GM21529 (cell line): ENCODE measurements at regions not wholly inside any gene's neighbourhood (a gene's known extent, or its start where the extent isn't known, plus 50 kb on each side); places are given as distances from the start of the nearest gene placed in this dataset.

Experiments used
- ATAC-seq: cut with Tn5 transposase; IDR thresholded peaks from one replicate; pipeline ENCODE4 v1.9.1; 2021; ENCODE audit not compliant: unreplicated experiment

DNA sequence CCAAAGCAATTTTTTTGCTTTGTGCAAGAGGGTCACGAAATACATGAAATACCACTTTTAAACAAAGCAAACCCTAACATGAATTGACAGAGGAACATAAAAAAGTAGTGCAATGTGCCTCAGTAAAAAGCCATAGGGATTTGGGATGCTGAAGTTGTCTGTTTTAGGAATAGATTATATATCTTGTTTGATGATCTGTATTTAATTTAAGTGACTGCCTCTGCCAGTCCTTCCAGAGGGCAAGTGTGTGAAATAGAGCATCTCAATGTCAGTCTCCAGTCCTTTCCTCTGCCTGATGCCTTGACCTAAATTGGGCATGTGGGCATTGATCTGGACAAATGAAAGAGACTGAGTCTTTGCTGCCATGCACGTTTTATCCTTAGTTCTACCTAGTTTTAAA lies 222.8 kb downstream of the PTPRC start:
- ATAC-seq, result no peak

GRCh38 chr1:198864695-198865094 lies 225.9 kb downstream of the PTPRC start:
- ATAC-seq, result no peak

DNA sequence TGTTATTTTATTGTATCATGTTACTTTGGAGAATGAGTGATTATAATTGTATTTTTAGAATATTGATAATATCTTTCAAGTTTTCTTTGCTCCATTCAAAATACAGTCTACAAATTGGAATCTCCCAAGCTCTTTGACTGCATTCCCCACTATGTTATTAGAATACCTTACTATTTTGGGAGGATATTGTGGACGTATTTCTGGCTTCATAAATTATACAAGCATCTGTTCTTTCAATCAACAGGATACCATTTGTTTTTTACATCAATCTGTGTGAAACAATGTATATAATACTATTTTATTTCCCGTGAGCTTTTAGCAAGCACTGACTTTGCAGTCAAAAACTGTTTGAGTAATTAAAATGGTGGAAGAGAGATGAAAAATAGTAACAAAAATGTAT lies 226.5 kb downstream of the PTPRC start:
- ATAC-seq, result no peak

DNA sequence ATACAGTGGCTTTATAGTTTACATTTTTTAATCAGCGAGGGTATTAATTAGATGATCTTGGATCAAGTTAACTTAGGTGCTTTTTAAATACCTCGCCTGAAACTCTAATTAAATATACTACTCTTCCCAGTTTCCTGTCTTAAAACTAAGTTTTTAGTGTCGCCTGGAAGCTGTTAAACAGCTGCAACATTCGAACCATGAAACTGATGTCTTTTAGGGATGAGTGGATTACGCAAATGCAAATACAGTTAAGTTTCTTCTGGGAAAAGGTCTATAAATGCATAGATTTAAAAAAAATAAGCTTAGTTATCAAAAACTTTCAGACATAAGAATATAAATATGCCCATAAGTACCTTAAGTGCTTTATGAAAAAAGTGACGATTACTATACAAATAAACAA lies 228.3 kb downstream of the PTPRC start:
- no peak for ATAC-seq

DNA sequence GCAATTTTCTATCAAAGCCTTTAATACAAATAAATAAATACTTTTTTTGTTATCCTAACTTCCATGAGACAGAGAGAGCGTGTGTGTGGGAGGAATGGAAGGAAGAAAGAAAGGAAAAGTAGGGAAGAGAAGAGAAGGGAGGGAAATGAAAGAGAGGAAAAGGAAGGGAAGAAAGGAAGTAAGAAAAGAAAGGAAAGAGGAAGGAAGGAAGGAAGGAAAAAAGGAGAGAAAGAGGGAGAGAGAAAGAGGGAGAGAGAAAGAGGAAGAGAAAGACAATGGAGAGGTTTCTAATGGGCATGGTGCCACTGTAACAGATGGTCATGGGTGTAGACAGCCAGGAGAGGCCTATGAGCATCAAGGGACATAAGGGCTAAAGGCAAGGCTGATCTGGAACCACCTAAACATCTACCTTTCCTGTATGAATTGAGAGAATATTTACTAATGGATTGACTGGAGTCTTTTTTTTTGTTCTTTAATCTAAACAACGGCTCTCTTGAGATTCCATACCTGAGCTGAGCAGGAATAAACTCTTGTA lies 234.9 kb downstream of the PTPRC start:
- no peak for ATAC-seq

DNA sequence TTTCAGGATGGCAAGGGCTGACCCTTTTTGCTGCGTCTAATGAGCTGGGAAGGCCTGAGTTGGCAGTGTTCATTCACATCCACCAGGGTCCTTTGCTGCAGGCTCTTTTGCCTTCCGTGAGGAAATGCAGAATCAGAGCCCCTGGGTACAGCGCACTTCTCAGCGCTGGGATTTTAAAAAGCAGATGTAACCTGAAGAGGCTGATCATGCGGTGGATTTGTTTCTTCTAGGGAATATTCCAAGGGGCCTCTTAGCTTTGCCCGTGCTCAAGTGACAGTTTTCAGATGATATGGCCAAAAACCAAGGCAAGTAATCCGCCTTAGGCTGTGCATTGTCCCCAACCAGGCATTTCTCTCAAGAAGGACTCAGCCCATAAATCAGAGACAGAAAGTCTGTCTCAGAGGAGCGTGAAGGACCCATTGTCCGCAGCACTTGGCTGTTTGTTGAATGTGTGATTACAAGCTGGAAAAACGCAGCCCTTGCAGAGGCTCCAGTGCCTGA lies 237.6 kb downstream of the PTPRC start:
- no peak for ATAC-seq

- ATAC-seq, result no peak
Measured at GRCh38 chr1:198878566-198878965, 239.7 kb downstream of the PTPRC start.

DNA sequence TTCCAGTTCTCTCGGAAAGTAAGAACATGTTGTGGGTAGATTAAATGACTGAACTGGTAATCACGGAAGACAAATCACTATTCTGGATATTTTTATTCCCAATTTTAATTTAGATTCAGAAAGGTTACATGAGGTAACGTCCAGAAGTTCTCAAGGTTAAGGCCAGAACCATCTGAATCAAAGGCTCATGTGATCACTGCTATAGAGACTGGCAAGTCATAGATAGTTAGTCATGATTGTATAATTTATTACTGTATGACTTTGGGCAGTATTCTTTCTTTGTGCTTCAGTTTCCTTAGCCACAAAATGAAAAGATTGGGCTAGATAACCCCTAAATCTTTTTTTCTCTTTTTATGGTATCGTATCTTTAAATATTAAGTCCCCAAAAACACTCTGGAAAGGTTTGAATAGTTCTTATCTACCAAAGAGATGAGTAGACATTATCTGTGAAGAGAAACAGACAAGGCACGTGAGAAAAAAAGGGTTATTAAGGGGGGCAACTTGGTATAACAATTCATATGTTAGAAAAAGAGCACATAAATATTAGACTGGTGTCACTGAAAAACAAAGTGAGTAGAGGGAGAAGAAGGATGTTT lies 241.0 kb downstream of the PTPRC start:
- no peak for ATAC-seq

GRCh38 chr1:198880397-198880796 lies 241.6 kb downstream of the PTPRC start:
- no peak for ATAC-seq

GRCh38 chr1:198880818-198881597 lies 242.2 kb downstream of the PTPRC start:
- no peak for ATAC-seq

DNA sequence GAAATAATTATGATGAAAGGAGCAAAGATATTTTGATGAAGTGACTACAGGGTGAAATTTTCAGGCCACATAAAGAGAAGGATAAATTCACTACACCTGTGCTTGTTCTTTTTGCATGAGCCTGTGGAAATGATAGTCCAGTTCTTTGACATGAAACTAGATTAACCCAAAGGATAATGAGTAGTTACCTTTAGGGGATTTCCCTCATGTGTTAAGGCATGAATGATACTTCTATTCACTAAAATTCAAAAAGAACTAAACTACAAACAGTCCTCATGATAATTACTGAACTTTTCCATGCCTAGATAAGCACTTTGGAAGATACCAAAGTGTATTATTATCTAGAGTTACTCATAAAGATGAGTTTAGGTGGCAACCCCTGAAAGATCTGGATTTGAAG lies 244.3 kb downstream of the PTPRC start:
- no peak for ATAC-seq

GRCh38 chr1:198887866-198888265 lies 249.0 kb downstream of the PTPRC start:
- ATAC-seq, result no peak

DNA sequence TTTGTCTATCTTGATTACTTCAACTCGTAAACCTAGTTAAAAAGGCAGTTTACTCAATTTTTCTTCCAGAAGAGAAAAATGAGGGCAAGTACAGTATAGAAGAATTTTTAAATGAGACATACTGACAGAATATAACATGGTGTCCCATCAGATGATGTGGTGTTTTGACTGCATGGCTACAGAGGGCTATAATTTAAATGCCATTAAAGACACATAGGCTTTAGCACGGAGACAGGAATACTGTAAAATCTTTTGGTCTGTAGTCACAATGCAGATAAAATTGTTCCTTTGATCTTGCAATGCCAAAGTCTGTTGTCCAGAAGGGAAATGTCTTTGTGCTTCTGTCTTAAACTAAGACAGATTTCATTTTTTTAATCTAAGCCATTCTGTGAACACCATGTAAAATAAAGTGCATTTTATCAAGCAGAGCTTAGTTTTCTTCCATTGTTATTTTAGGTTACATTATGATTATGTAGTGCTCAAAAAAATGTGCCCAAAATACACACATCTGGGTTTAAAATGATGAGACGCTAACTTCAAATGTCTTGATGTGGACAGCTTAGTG lies 249.6 kb downstream of the PTPRC start:
- ATAC-seq, result no peak

GRCh38 chr1:198889101-198889500 lies 250.3 kb downstream of the PTPRC start:
- no peak for ATAC-seq

DNA sequence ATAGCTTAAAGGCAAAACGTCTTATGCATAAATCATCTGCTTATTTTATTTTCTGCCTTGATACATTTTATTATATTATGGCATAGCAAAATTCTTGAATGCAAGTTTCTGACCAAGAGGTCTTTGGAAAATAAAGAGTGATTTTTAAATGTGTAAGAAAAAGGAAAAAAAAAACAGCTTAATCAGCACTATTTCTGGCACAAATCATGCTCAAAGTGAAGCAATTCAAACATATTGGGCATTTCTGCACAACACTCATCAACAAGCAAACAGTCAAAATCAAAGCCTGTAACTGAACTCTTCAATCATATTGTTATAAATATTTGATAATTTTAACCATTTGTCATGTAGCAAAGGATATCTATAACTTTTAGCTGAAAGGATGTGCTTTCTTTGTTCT lies 250.9 kb downstream of the PTPRC start:
- ATAC-seq, result no peak

DNA sequence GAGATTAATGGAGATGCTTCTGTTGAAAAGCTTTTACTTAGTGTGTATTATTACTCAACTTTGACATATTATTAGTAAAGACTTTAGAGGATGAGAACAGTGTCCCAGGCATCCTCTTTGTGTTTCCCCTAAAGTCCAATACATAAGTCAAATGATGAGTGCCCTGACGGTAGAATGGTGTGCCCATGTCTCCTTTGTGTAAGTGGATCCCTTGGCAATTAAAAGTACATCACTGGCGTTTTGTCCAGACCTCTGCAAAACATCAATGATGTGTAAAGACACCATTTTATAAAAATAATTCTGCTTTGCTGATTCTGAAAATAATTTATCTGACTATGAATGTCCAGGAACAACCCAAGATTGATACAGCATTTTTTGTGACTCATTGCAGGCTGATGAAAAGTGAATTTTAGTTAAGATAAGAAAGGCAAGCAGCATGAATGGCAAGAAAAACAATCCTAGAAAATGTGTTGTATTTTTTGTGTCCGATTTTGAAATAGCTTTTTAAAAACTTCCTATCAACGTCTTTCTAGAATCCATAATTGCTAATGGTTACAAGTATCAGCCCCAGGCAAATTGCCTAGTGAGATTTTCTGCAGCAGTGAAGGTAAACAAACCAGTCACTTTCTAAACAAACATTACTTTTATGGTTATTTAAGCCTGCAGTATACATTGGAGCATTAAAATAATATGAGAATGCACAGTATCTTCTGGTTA lies 251.5 kb downstream of the PTPRC start:
- ATAC-seq, result no peak

DNA sequence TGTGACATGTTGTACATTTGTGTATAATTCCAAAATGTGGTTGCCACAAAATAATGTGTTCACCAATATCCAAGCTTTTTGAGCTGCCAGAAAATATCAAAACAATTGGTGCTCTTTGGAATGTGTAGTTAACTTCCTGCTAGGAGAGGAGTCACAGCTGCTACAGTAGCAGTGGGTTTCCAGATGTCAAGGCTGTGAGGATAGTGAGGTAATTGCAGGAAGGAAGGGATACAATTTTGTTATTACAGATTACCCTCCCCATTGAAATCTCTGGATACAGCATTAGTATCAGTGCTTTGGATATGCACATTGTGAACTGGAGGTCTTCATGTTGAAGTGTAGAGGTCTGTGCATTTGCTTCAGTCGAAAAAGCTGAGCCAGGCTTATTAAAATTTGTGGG lies 253.2 kb downstream of the PTPRC start:
- no peak for ATAC-seq

DNA sequence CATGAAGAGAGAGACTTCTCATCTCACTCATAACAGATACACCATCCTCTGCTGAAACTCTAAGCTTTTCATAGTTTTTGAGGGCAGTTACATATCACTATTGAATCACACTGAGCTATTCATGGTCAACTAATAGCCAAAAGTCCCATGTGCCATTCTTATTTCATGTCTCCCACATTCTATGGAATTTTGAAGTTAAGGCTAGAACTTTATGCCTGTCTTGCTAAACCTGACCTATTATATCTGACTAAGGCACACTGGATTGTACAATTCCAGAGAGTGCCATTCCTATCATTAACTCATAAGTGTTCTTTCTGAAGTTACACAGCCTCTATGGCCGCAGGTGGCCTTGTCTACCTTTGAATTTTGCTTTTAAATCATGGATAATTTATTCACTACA lies 254.3 kb downstream of the PTPRC start:
- ATAC-seq, result no peak

- ATAC-seq, result no peak
Measured at GRCh38 chr1:198893763-198894444, 255.1 kb downstream of the PTPRC start.

DNA sequence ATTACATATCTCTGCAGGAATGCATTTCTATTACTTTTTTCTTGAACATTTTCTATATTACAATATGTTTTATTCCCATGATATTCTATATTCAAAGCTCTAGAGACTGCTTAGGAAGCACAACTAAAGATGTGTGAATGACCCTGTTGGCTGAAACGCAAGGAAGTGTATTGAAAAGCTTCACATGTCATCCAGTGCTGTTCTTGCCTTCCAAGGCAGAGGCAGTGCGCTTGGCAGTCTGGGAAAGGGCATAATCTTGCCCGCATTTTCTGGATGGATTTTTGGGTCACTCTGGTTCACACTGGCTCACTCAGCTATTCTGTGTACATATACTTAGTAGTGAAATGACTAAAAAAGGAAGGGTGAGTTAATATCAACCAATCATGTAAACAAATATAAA lies 262.4 kb downstream of the PTPRC start:
- no peak for ATAC-seq

- ATAC-seq, result no peak
Measured at GRCh38 chr1:198902655-198903054, 263.8 kb downstream of the PTPRC start.
